SK-N-SH (cell line): ENCODE measurements at regions not wholly inside any gene's neighbourhood (a gene's known extent, or its start where the extent isn't known, plus 50 kb on each side); places are given as distances from the start of the nearest gene placed in this dataset.

Source experiments
- CTCF ChIA-PET: fragments of 300-600, 350-600 bp; formaldehyde crosslinking; extraction: SDS; loops from one replicate; lab custom pipeline; 2021; lab: Yijun Ruan, JAX
- POLR2A ChIA-PET: fragments of 350-600 bp; sonication (Branson Sonifier 250); formaldehyde crosslinking; extraction: SDS; loops from one replicate; lab custom pipeline; 2020; ENCODE audit warnings: antibody characterized with exemption, inconsistent platforms; lab: Yijun Ruan, JAX
- DNase-seq: peaks from one replicate; pipeline ENCODE4 v3.0.0; 2012
- H2AFZ ChIP-seq: fragments of 200-600 bp; sonication (generic); 2 replicates; pipeline ENCODE4 v1.8.1; 2016; ENCODE audit warnings: antibody characterized with exemption, mild to moderate bottlenecking, low read depth
- H3F3A ChIP-seq: fragments of 200-600 bp; sonication (generic); replicated peaks from 2 replicates; pipeline ENCODE3; 2016; ENCODE audit warnings: antibody characterized with exemption, mild to moderate bottlenecking; ENCODE audit not compliant: insufficient read depth
- H3K27ac ChIP-seq, 2 experiments: fragments of 200-500 bp in 1 of 2; fragments of 200-600 bp in 1 of 2; sonication (Bioruptor generic) in 1 of 2; sonication (generic), shearing (Covaris generic) in 1 of 2; 2 replicates each; pipeline versions ENCODE4 v1.5.1 to v1.6.1; 2014 to 2016; ENCODE audit warnings: low read depth in 2 of 2, inconsistent platforms in 1 of 2, low read length in 1 of 2, mild to moderate bottlenecking in 1 of 2, mixed read lengths in 1 of 2
- H3K27me3 ChIP-seq: fragments of 200-600 bp; sonication (generic), shearing (Covaris generic); 2 replicates; pipeline ENCODE4 v1.6.1; 2016; ENCODE audit warnings: mixed run types; ENCODE audit not compliant: insufficient read depth
- H3K36me3 ChIP-seq, 2 experiments: fragments of 200-500 bp in 1 of 2; fragments of 200-600 bp in 1 of 2; sonication (Bioruptor generic) in 1 of 2; sonication (generic) in 1 of 2; replicated peaks in 1 of 2; 2 replicates each; pipeline versions ENCODE3 to v1.5.1; 2014 to 2016; ENCODE audit warnings: low read length in 1 of 2, mild to moderate bottlenecking in 1 of 2; ENCODE audit not compliant: insufficient read depth in 2 of 2, control insufficient read depth in 1 of 2
- H3K4me1 ChIP-seq, 2 experiments: fragments of 200-500 bp in 1 of 2; fragments of 200-600 bp in 1 of 2; sonication (Bioruptor generic) in 1 of 2; sonication (generic), shearing (Covaris generic) in 1 of 2; 2 replicates each; pipeline versions ENCODE4 v1.5.1 to v1.6.1; 2014 to 2016; ENCODE audit warnings: low read depth in 1 of 2, low read length in 1 of 2, mixed run types in 1 of 2; ENCODE audit not compliant: insufficient read depth in 2 of 2, control insufficient read depth in 1 of 2
- H3K4me2 ChIP-seq: fragments of 200-600 bp; sonication (generic), shearing (Covaris generic); 2 replicates; pipeline ENCODE4 v1.6.1; 2017; ENCODE audit warnings: mixed run types
- H3K4me3 ChIP-seq, 2 experiments: fragments of 200-500 bp in 1 of 2; fragments of 200-600 bp in 1 of 2; sonication (Bioruptor generic) in 1 of 2; sonication (generic), shearing (Covaris generic) in 1 of 2; 2 replicates each; pipeline versions ENCODE4 v1.5.1 to v1.8.1; 2014 to 2016; ENCODE audit warnings: low read depth in 2 of 2, inconsistent platforms in 1 of 2, low read length in 1 of 2, mild to moderate bottlenecking in 1 of 2, mixed read lengths in 1 of 2, moderate library complexity in 1 of 2
- H3K79me2 ChIP-seq: fragments of 200-600 bp; sonication (generic); 2 replicates; pipeline ENCODE4 v1.8.1; 2017; ENCODE audit warnings: mild to moderate bottlenecking; ENCODE audit not compliant: insufficient read depth
- H3K9ac ChIP-seq: fragments of 200-600 bp; sonication (generic); 2 replicates; pipeline ENCODE4 v1.6.1; 2017; ENCODE audit warnings: mixed run types
- H3K9me2 ChIP-seq: fragments of 200-600 bp; sonication (generic); 2 replicates; pipeline ENCODE4 v1.6.1; 2017; ENCODE audit warnings: mixed run types
- H3K9me3 ChIP-seq: fragments of 200-600 bp; sonication (generic); 2 replicates; pipeline ENCODE4 v1.6.1; 2017; ENCODE audit warnings: mixed run types, mild to moderate bottlenecking, moderate library complexity
- H4K20me1 ChIP-seq: fragments of 200-600 bp; sonication (generic); 2 replicates; pipeline ENCODE4 v1.6.1; 2017; ENCODE audit warnings: mild to moderate bottlenecking, mixed run types; ENCODE audit not compliant: insufficient read depth
- EP300 ChIP-seq, 2 experiments: IDR thresholded peaks; 2 replicates each; pipeline versions ENCODE4 v1.4.0 to v1.6.1; 2012; ENCODE audit warnings: borderline replicate concordance in 1 of 2, low read depth in 1 of 2, low read length in 1 of 2
- FOSL2 ChIP-seq: IDR thresholded peaks from 2 replicates; pipeline ENCODE4 v1.4.0; 2012; ENCODE audit warnings: low read depth, mild to moderate bottlenecking, moderate library complexity, borderline replicate concordance
- GABPA ChIP-seq: IDR thresholded peaks from 2 replicates; pipeline ENCODE4 v1.4.0; 2012; ENCODE audit warnings: low read depth, mild to moderate bottlenecking
- MAX ChIP-seq: IDR thresholded peaks from 2 replicates; pipeline ENCODE4 v1.4.0; 2012; ENCODE audit warnings: low read depth
- MXI1 ChIP-seq: IDR thresholded peaks from 2 replicates; pipeline ENCODE4 v1.6.1; 2012; ENCODE audit warnings: mild to moderate bottlenecking, low read depth, low read length, improper control_type of control experiment
- NFIC ChIP-seq: IDR thresholded peaks from 2 replicates; pipeline ENCODE4 v1.4.0; 2012; ENCODE audit warnings: borderline replicate concordance
- TAF1 ChIP-seq: IDR thresholded peaks from 2 replicates; pipeline ENCODE4 v1.6.1; 2012; ENCODE audit warnings: low read depth, mild to moderate bottlenecking, low read length, moderate library complexity, borderline replicate concordance
- TCF12 ChIP-seq: IDR thresholded peaks from 2 replicates; pipeline ENCODE4 v1.4.0; 2012
- USF1 ChIP-seq: IDR thresholded peaks from 2 replicates; pipeline ENCODE4 v1.4.0; 2012; ENCODE audit warnings: low read depth, borderline replicate concordance
- WGBS: methylation state at CpG from one replicate; pipeline ENCODE4 v1.1.6; 2017; ENCODE audit warnings: low lambda C conversion rate; 5-methylcytosine and 5-hydroxymethylcytosine counted together
- TF ChIP-seq, protein P1 (sequence below): IDR thresholded peaks from 2 replicates; pipeline ENCODE4; 2012

GRCh38 chr4:179536694-179537093 is 2094.5 kb upstream of the AGA start:
- H4K20me1 ChIP-seq = no peaks in the 10 kb centered on the region
- no peak overlapping the region for H3K27ac ChIP-seq
- H2AFZ ChIP-seq = no peak overlapping the region
- H3K79me2 ChIP-seq = no peaks in the 10 kb centered on the region
- H3F3A ChIP-seq = no peaks in the 10 kb centered on the region
- WGBS = 12% methylated on average over 3 of the region's 3 CpGs
- no peak for DNase-seq
- no peaks in the 10 kb centered on the region for H3K27me3 ChIP-seq
- ChIA-PET CTCF (no interaction called here), POLR2A (no interaction called here)
- H3K9me3 ChIP-seq = no peaks in the 10 kb centered on the region
- H3K9me2 ChIP-seq = no peaks in the 10 kb centered on the region
- no peak overlapping the region for H3K4me3 ChIP-seq
- no peaks in the 10 kb centered on the region; a peak in 1 of 4 replicates for H3K4me1 ChIP-seq
- H3K9ac ChIP-seq = no peak overlapping the region
- no peak for TF ChIP-seq EP300 (IDR thresholded peaks at IDR 0.05; ENCODE audit: borderline replicate concordance in 1 of 2, low read depth in 1 of 2, low read length in 1 of 2)
- TF ChIP-seq MAX = no peak
- no peak for TF ChIP-seq TCF12
- no peak for TF ChIP-seq NFIC
- no peak for TF ChIP-seq FOSL2
- TF ChIP-seq GABPA = no peak
- TF ChIP-seq USF1 = no peak
- H3K4me2 ChIP-seq = no peak overlapping the region
- H3K36me3 ChIP-seq = no peaks in the 10 kb centered on the region

GRCh38 chr4:179539641-179540040 is 2097.4 kb upstream of the AGA start:
- Histone ChIP-seq H3K9me3 (no peaks in the 10 kb centered on the region), H3K79me2 (no peaks in the 10 kb centered on the region), H3K27ac (no peak overlapping the region; a peak in 1 of 4 replicates), H3K27me3 (no peaks in the 10 kb centered on the region), H3F3A (no peaks in the 10 kb centered on the region), H3K9ac (no peak overlapping the region), H3K9me2 (no peaks in the 10 kb centered on the region), H2AFZ (no peak overlapping the region; the same call in 1 of the 2 replicates), H4K20me1 (no peaks in the 10 kb centered on the region), H3K4me3 (no peak overlapping the region), H3K4me2 (no peak overlapping the region), H3K36me3 (no peaks in the 10 kb centered on the region), H3K4me1 (no peaks in the 10 kb centered on the region; a peak in 1 of 4 replicates)
- TF ChIP-seq TCF12 (peak; percentile 50), MXI1 (no peak)
- POLR2A ChIA-PET = no interaction called here
- WGBS = 4% methylated on average over 3 of the region's 3 CpGs
- CTCF ChIA-PET = no interaction called here
- DNase-seq = no peak

- no peaks in the 10 kb centered on the region for H3K9me3 ChIP-seq
- H3K79me2 ChIP-seq = no peaks in the 10 kb centered on the region
- CTCF ChIA-PET = interaction anchor here (0.7 kb wide), 1 partner anchor 9 kb away, joined by 3 read pairs; no protein-coding TSS in a partner anchor
- no peaks in the 10 kb centered on the region for H3K9me2 ChIP-seq
- no peaks in the 10 kb centered on the region; a peak in 1 of 4 replicates for H3K4me1 ChIP-seq
- no peak overlapping the region for H3K4me2 ChIP-seq
- POLR2A ChIA-PET = no interaction called here
- no peak overlapping the region for H2AFZ ChIP-seq
- no peak for TF ChIP-seq TAF1
- TF ChIP-seq, protein P1, sequence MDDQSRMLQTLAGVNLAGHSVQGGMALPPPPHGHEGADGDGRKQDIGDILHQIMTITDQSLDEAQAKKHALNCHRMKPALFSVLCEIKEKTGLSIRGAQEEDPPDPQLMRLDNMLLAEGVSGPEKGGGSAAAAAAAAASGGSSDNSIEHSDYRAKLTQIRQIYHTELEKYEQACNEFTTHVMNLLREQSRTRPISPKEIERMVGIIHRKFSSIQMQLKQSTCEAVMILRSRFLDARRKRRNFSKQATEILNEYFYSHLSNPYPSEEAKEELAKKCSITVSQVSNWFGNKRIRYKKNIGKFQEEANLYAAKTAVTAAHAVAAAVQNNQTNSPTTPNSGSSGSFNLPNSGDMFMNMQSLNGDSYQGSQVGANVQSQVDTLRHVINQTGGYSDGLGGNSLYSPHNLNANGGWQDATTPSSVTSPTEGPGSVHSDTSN = no peak
- H4K20me1 ChIP-seq = no peaks in the 10 kb centered on the region
- 5% methylated on average over 6 of the region's 6 CpGs for WGBS
- H3F3A ChIP-seq = no peaks in the 10 kb centered on the region
- no peak overlapping the region for H3K27ac ChIP-seq
- no peak overlapping the region for H3K9ac ChIP-seq
- DNase-seq = no peak
- H3K27me3 ChIP-seq = no peaks in the 10 kb centered on the region
- no peaks in the 10 kb centered on the region for H3K36me3 ChIP-seq
- no peak overlapping the region for H3K4me3 ChIP-seq
Measured at GRCh38 chr4:179543771-179544170, 2101.5 kb upstream of the AGA start.
